GM18870 (cell line): ENCODE measurements at regions not wholly inside any gene's neighbourhood (a gene's known extent, or its start where the extent isn't known, plus 50 kb on each side); places are given as distances from the start of the nearest gene placed in this dataset.
"Not testable (repeated sequence)": the region's sequence is repeated elsewhere in the genome, so short reads cannot be mapped to it uniquely, and the experiment has no call there.

ENCODE experiments used
- ATAC-seq: cut with Tn5 transposase; IDR thresholded peaks from one replicate; pipeline ENCODE4 v1.9.1; 2021; ENCODE audit warnings: moderate library complexity; ENCODE audit not compliant: unreplicated experiment

DNA sequence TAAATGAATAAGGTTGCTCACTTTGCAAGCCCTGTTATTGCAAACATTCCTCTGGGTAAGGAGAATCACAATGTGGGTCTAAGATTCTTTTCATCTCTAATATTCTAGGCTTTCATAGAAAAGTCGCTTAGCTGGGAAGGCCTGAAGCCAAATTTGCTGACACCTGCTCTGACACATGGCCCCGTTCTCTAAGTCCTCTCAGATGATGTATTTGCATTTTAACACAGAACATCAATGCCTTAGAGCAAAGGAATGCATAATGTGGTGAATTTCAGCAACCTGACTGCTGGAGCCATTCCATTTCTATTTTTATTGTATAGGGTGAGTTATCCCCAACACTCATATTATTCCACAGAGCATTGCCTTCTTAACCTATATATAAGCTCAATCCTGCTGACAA, 682.1 kb upstream of the NRP1 start:
- no peak for ATAC-seq

GRCh38 chr10:34015700-34016099, 681.2 kb upstream of the NRP1 start:
- no peak for ATAC-seq

DNA sequence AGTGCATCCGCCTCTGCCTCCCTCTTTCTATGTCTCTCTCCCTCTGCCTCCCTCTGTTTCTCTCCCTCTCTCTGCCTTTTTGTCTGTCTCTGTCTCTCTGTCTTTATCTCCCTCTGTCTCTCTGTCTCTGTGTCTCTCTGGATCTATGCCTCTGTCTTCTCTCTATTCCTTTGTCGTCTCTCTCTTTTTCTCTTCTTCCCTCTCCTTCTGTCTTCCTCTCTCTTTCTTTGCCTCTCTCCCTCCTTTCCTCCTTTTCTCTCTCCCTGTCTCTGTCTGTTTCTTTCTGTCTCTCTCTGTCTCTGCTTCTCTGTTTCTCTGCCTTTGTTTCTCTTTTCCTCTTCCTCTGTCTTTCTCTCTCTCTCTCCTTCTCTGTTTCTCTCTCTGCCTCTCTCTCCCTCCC, 678.8 kb upstream of the NRP1 start:
- ATAC-seq, result no peak

GRCh38 chr10:34010891-34011290, 676.4 kb upstream of the NRP1 start:
- ATAC-seq, result no peak

DNA sequence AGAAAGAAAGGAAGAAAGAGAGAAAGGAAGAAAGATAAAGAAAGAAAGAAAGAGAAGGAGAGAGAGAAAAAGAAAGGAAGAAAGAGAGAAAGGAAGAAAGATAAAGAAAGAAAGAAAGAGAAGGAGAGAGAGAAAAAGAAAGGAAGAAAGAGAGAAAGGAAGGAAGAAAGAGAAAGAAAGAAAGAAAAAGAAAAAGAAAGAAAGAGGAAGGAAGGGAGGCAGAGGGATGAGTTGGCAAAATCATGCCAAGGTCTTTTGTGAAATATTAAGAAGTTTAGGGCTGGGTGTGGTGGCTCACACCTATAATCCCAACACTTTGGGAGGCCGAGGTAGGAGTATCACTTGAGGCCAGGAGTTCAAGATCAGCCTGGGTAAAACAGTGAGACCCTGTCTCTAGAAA, 675.8 kb upstream of the NRP1 start:
- not testable (repeated sequence) for ATAC-seq

GRCh38 chr10:34008656-34009055, 674.2 kb upstream of the NRP1 start:
- no peak for ATAC-seq

GRCh38 chr10:34006471-34006870, 672.0 kb upstream of the NRP1 start:
- no peak for ATAC-seq

DNA sequence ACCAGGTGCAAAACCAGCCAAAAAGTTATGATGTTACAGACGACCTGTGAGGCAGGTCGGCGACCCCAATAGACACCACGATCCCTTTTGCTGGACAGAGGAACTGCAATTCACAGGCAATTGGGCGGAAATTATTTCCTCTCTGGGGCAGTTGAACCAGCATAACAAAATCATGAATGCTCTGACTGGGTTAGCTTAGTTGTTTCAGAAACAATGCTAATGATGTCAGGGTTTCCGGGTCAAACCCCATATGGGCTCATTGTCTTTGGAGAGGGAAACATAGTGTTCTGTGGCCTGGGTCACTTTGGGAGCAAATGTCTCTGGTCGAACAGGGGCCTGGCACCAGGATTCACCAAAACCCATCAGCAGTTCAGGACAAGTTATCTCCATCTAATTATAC, 669.1 kb upstream of the NRP1 start:
- no peak for ATAC-seq

DNA sequence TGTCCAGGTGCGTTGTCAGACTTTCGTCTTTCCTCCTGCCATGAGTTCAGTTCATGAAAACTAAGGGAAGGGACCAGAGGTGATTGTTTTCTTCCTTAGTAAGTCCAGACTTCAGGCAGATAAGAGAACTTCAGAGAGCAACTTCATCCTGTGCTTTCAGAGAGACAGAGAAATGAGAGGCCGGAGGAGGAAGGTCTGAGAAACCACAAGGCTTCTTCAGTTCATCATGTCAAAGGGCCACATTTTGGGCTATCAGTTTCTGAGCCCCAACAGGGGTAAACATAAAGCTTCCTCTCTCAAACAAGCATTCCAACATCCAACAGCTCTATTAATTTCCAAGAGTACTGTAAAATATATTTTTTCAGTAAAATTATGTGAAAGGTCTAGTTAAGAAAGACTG, 668.4 kb upstream of the NRP1 start:
- ATAC-seq, result no peak

DNA sequence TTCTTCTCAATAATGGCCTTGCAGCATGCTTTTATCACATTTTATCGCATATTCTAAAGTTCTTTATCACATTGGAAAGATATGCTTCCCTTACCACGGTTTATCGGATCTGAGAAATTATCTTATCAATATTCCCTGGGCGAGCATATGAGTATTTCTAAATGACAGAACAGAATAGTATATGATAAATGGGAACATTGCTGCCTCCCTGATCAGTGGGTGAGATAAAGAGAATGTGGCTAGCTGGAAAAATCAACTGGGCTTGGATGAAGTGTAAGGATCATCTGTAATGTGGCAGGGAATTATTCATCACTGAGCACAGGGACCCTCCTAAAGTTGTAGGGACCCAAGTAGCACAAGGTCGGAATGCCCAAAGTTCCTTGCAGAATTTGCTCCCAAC, 667.4 kb upstream of the NRP1 start:
- ATAC-seq, result no peak

DNA sequence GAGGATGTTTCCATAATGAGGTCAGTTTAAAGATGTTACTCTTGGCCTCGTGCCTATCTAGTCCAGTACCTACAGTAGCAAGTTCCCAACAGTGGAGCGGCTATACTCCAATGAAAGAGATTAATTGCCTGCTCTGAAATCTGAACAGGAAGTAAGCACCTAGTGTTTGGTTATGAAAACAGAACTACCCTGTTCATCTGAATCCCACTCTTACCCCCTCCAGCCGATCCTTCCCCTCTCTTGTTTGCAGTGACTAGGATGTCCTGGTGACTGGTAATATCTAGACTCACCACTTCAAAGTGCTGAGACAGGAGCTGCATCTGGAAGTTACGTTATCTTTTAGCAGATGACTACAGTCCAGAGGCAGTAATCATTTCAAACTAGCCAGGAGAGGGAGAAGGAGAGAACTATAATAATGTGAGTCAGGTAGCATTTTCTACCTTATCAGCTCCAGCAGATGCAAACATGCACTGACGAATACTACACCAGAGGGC, 666.7 kb upstream of the NRP1 start:
- no peak for ATAC-seq

DNA sequence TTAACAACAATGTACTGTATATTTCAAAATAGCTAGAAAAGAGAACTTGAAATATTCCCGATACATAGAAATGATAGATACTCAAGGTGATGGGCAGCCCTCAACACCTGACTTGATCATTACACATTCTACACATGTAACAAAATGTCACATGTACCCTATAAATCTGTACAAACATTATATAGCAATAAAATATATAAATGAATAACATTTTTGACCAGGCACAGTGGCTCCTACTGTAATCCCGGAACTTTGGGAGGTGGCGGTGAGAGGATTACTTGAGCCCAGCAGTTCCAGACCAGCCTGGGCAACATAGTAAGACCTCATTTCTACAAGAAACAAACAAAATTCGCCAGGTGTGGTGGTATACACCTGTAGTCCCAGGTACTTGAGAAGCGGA, 659.5 kb upstream of the NRP1 start:
- ATAC-seq, result no peak

- ATAC-seq, result no peak
Observed at GRCh38 chr10:33991924-33992323, 657.5 kb upstream of the NRP1 start.

DNA sequence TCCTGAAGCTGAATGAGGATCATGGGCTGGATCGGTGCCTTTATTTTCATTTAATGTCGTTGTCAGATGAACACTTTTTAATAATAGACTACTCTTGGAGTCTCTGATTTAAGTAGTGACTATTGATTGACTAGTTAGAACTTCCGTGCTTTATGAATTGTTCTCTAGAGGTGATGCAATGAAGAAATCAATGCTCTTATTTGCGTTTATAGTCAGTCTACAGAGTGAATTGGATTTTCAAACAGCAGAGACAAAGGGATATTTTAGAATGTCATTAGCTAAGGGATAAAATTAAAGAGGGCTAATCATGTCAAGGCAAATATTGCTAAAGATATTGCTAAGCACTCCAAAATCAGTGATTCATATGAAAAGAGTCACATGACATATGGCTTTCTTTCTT, 652.0 kb upstream of the NRP1 start:
- ATAC-seq, result no peak

DNA sequence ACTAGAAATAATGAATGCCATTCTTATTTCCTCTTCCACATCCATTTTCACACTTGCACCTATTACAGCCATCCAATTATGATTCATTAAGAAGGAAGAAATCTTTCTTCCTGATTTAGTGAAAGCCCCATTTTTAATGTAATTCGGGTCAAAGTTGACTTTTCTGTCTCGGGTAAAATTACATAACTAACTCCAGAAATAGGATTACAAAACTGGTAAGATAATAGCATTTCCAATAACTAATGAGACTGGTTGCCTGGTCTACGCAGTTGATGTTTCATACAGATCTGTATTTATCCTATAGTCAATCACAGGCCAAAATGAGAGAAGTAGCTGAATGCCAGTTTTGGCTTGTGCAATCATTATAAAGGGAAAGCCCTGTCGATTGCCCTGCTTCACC, 651.5 kb upstream of the NRP1 start:
- ATAC-seq, result no peak

- no peak for ATAC-seq
Observed at GRCh38 chr10:33982995-33983394, 648.5 kb upstream of the NRP1 start.

GRCh38 chr10:33981301-33981700, 646.8 kb upstream of the NRP1 start:
- ATAC-seq, result no peak

- no peak for ATAC-seq
Observed at GRCh38 chr10:33979195-33979594, 644.7 kb upstream of the NRP1 start.

GRCh38 chr10:33975481-33975880, 641.0 kb upstream of the NRP1 start:
- ATAC-seq, result no peak

DNA sequence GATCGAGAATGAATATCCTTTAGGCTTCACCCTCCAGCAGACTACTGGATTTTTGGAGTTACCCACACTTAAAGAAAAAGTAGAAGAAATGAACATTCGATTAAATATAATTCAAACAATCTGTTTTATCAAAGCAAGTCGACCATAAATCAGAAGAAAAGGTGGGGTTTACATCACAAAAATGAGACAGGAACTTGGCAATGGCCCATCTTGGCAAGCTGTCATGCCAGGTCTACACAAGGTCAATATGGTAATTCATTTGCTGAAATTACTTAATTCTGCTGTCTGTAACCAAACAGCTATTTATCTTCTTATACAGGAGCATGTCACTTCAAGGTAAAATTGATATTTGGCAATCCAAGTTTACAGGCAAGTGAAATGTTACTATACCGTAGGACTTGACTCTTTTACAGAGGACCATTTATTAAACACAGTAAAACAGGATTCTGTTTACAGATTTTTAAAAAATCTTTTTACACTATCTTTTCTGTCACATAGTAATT, 640.6 kb upstream of the NRP1 start:
- no peak for ATAC-seq

DNA sequence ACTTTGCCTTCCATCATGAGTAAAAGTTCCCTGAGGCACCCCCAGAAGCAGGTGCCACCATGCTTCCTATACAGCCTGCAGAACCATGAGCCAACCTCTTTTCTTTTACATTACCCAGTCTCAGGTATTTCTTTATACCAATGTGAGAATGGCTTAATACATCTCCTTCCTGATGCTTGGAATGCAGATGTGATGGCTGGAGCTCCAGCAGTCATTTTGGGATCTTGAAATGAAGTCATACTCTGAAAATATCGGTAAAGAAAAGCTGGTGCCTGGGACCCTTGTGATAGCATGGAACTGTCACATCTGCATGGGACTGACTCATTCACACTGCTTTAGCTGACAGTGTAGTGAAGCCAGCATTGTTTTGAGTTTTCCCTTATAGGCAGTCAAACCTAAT, 634.5 kb upstream of the NRP1 start:
- ATAC-seq, result no peak

DNA sequence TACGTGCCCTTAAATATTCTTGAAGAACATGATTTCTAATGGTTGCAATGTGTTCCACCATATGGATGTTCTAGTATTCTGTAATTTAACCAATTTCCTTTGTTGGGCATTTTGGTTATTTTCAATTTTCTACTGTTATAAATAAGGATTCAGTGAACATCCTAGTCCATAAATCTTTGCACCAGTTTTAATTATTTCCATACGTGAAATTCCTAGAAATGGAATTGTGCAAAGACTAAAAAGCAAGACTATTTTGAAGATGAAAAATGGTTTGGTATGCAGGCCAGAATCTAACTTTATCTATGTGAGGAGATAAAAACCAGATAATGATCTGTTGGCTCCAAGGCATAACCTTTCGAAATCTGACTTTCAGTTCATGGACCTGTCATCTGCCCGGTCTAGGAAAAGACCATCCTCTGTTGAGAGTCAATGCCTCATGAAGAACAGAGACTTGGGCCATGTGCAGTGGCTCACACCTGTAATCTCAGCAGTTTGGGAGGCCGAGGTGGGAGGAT, 633.2 kb upstream of the NRP1 start:
- ATAC-seq, result no peak

- no peak for ATAC-seq
Observed at GRCh38 chr10:33966946-33967345, 632.5 kb upstream of the NRP1 start.
